Left lung (tissue), 4 donors: ENCODE measurements at regions not wholly inside any gene's neighbourhood (a gene's known extent, or its start where the extent isn't known, plus 50 kb on each side); places are given as distances from the start of the nearest gene placed in this dataset.

ENCODE experiments used
- ATAC-seq: fragments of 200-7000 bp; cut with Tn5 transposase; one replicate; pipeline ENCODE4 v1.9.1; 2020; ENCODE audit warnings: moderate library complexity
- DNase-seq, 4 donors: peaks; one replicate each; pipeline ENCODE4 v3.0.0-alpha.2; 2013 to 2020
- H3K27ac ChIP-seq, 2 donors: fragments of 200-600 bp; sonication (generic) in 1 of 2; one replicate each; pipeline versions ENCODE4 v1.5.0 to v1.8.0; 2020 to 2021
- H3K27me3 ChIP-seq, 2 donors: fragments of 200-600 bp; sonication (generic) in 1 of 2; one replicate each; pipeline versions ENCODE4 v1.5.0 to v1.8.0; 2020 to 2021
- H3K36me3 ChIP-seq, 2 donors: fragments of 200-600 bp; sonication (generic) in 1 of 2; one replicate each; pipeline versions ENCODE4 v1.5.0 to v1.8.0; 2020 to 2021
- H3K4me1 ChIP-seq, 2 donors: fragments of 200-600 bp; one replicate each; pipeline ENCODE4 v1.8.0; 2021
- H3K4me3 ChIP-seq, 2 donors: fragments of 200-600 bp; sonication (generic) in 1 of 2; one replicate each; pipeline versions ENCODE4 v1.5.0 to v1.8.0; 2020 to 2021; ENCODE audit warnings: mild to moderate bottlenecking in 1 of 2
- H3K9me3 ChIP-seq, 2 donors: fragments of 200-600 bp; sonication (generic) in 1 of 2; one replicate each; pipeline versions ENCODE4 v1.5.0 to v1.8.0; 2020 to 2021
- CTCF ChIP-seq, 2 donors: fragments of 200-600 bp; sonication (generic) in 1 of 2; IDR thresholded peaks; one replicate each; pipeline versions ENCODE4 v1.5.0 to v1.8.0; 2021; ENCODE audit warnings: antibody characterized with exemption in 2 of 2
- intact Hi-C, 2 donors: fragments of 100-400 bp; cut with DNase I; formaldehyde crosslinking; loops; one replicate each; pipeline versions ENCODE4 v1.11.2 to v1.14.2; 2022
- donor health status: DM: no; HTN: yes; CAD: no.
- donor health status: DM: no; HTN: no; CAD: no.

DNA sequence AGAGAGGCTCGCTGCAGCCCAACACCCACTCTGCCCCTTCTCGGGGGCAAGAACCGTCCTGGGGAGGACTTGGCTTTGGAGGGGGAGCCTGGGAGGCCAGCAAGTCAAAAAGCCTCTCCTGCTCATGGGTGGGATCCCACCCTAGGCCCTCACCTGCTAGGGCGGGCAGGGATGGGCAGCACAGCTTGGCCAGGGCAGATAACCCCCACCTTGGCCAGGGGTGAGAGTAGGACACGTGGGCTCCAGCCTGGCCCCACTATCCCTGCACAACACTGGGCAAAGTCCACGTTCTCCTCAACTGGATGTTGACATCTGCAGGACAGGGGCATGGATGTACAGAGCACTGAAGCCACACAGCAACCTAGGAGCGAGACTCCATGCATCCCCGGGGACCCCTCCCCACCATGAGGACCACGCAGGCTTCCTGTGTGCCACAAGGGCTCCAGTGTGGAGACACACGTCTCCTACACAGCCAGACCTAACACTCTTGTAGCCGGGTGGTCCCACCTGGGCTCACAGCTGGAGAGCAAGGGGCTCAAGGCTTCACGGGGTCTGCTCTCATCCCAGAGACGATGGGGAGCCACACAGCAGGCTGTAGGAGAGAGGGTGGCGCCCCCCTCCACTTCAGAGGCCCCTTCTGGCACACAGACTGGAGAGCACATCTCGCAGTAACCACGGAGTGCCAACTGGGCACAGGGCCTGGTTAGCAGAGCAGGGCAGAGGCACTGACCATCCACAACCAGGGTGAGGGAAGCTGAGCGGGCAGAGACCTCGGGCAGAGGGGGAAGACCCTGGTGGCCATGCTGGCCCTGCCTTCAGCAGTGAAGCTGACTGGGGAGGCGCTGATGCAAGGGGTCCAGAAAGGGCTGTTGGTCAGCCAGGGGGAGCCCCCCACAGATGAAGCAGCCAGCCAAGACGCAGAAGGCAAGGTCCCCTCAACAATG, 171.1 kb downstream of the CRYBB2 start:
- DNase-seq (no peak), ATAC-seq (no peak)
- no peaks in the 10 kb centered on the region for H3K27me3 ChIP-seq
- H3K9me3 ChIP-seq = no peaks in the 10 kb centered on the region
- intact Hi-C loops = no loop called here
- H3K27ac ChIP-seq = no peak overlapping the region
- no peak for TF ChIP-seq CTCF (IDR thresholded peaks at IDR 0.05)
- H3K36me3 ChIP-seq = peaks cover 0 to 5% of the 10 kb centered on the region in 2 donors
- H3K4me1 ChIP-seq = peaks cover 3 to 51% of the 10 kb centered on the region in 2 donors
- H3K4me3 ChIP-seq = no peak overlapping the region

- TF ChIP-seq CTCF (IDR thresholded peaks at IDR 0.05) = no peak
- H3K27ac ChIP-seq = no peak overlapping the region
- no peaks in the 10 kb centered on the region for H3K27me3 ChIP-seq
- H3K4me1 ChIP-seq = peaks cover 3 to 33% of the 10 kb centered on the region in 2 donors
- H3K36me3 ChIP-seq = peaks cover 0 to 4% of the 10 kb centered on the region in 2 donors
- intact Hi-C loops = no loop called here
- H3K4me3 ChIP-seq = no peak overlapping the region
- DNase-seq (peak in 1 of 4 donors; percentile 52), ATAC-seq (no peak)
- H3K9me3 ChIP-seq = no peaks in the 10 kb centered on the region
These were observed 171.9 kb upstream of the GRK3 start for GRCh38 chr22:25392584-25392983.

DNA sequence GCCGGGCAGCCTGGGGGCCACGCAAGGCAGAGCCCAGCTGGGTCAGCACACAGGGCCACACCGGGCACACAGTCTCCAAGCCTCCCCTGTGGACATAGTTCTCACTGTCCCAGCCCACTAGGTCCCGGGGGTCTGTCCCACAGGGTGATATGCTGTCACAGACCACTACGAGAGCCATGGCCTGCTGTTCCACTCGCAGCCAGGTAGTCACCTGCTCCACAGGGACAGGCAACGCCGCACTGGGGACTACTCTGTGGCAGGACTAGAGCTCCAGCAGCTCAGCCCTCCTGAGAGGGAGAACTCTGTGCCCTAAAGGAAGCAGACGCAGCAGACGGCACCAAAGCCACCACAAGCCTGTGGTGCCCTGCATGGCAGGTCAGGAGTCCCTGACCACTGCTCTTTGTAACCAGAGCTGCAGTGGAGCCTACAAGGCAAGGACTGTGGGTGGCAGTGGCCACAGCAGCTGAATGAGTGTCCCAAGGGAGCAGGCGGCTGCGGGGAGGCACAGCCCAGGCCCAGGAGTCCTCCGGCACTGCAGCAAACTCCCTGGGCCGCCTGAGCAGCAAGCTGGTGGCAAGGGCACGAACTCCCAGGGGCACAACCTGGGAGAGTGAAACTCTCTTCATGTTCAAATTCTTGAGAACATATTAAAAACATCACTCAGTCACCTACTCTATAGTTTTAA, 171.2 kb upstream of the GRK3 start:
- no peaks in the 10 kb centered on the region for H3K27me3 ChIP-seq
- DNase-seq (peak in 1 of 4 donors; percentile 78), ATAC-seq (no peak)
- no peaks in the 10 kb centered on the region for H3K36me3 ChIP-seq
- intact Hi-C loops = no loop called here
- no peak for TF ChIP-seq CTCF (IDR thresholded peaks at IDR 0.05)
- H3K4me3 ChIP-seq = no peak overlapping the region
- H3K9me3 ChIP-seq = no peaks in the 10 kb centered on the region
- H3K27ac ChIP-seq = no peak overlapping the region
- peaks cover 3 to 29% of the 10 kb centered on the region in 2 donors for H3K4me1 ChIP-seq

DNA sequence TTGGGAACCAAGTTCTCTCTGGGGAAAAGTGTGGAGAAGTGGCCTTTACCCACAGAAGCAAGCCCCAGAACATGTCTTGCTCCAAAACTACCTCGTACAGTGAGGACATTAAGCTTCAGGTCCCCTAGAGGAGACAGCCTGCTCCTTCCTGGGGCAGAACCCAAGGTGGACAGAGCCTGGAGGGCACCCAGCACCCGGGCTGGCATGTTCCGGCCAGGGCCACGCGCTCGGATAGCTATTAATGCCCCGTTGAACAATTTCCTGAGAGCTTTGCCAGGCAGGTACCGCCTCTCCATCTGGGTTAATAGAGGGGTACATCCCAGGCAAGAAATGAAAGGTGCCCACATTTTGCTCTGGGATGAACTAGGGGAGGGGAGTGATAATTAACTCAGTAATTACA, 169.0 kb upstream of the GRK3 start:
- Histone ChIP-seq H3K27ac (no peak overlapping the region), H3K9me3 (no peaks in the 10 kb centered on the region), H3K4me1 (peaks cover 1 to 26% of the 10 kb centered on the region in 2 donors), H3K4me3 (no peak overlapping the region), H3K27me3 (no peaks in the 10 kb centered on the region), H3K36me3 (no peaks in the 10 kb centered on the region)
- intact Hi-C loops = no loop called here
- DNase-seq (peak in 1 of 4 donors; percentile 71), ATAC-seq (no peak)
- TF ChIP-seq CTCF (IDR thresholded peaks at IDR 0.05) = no peak

DNA sequence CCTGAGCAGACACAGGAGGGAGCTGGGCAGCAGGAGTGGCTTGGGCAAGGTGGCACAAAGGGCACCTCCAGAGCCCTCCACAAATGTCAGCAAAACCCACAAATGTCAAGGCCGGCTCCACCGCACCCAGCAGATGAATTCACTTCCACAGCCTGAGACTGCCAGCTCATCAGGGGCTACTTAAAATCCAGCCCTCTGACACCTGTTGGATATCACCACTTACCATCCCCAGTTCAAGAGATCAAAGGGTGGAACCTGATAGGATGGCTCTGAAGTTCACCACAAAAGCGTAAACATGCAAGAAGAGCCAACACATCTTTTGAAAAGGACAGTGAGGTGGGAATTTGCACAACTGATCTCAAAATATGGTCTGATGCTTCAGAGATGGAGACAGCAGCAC, 168.6 kb upstream of the GRK3 start:
- Histone ChIP-seq H3K4me1 (peaks cover 6 to 27% of the 10 kb centered on the region in 2 donors), H3K27me3 (no peaks in the 10 kb centered on the region), H3K27ac (no peak overlapping the region), H3K9me3 (no peaks in the 10 kb centered on the region), H3K4me3 (no peak overlapping the region), H3K36me3 (no peaks in the 10 kb centered on the region)
- DNase-seq (peak in 1 of 4 donors; percentile 45), ATAC-seq (no peak)
- no peak for TF ChIP-seq CTCF (IDR thresholded peaks at IDR 0.05)
- intact Hi-C loops = no loop called here
